NCI-H526 treated with DMSO at 0.1 percent for 48 hours (cell line): ENCODE measurements at regions not wholly inside any gene's neighbourhood (a gene's known extent, or its start where the extent isn't known, plus 50 kb on each side); places are given as distances from the start of the nearest gene placed in this dataset.

Source experiments
- DNase-seq: peaks from one replicate; lab custom pipeline; 2025; lab: John Stamatoyannopoulos, UW

GRCh38 chr11:70796648-70797227 lies 398.4 kb downstream of the CTTN start:
- no peak for DNase-seq

GRCh38 chr11:70798296-70798695 lies 400.0 kb downstream of the CTTN start:
- DNase-seq, result no peak

- DNase-seq, result no peak
Measured at GRCh38 chr11:70799386-70799785, 401.1 kb downstream of the CTTN start.

GRCh38 chr11:70802185-70802584 lies 403.9 kb downstream of the CTTN start:
- no peak for DNase-seq

GRCh38 chr11:70804139-70804837 lies 406.0 kb downstream of the CTTN start:
- DNase-seq, result no peak

- no peak for DNase-seq
Measured at GRCh38 chr11:70805243-70805642, 406.9 kb downstream of the CTTN start.

GRCh38 chr11:70805971-70806370 lies 407.6 kb downstream of the CTTN start:
- DNase-seq, result no peak

GRCh38 chr11:70806461-70807194 lies 408.3 kb downstream of the CTTN start:
- no peak for DNase-seq

GRCh38 chr11:70807195-70807543 lies 408.8 kb downstream of the CTTN start:
- no peak for DNase-seq

GRCh38 chr11:70808686-70809375 lies 410.5 kb downstream of the CTTN start:
- no peak for DNase-seq

GRCh38 chr11:70810133-70810532 lies 411.8 kb downstream of the CTTN start:
- no peak for DNase-seq

GRCh38 chr11:70810681-70811080 lies 412.4 kb downstream of the CTTN start:
- DNase-seq, result no peak

GRCh38 chr11:70811483-70811882 lies 413.2 kb downstream of the CTTN start:
- no peak for DNase-seq

GRCh38 chr11:70811915-70812314 lies 413.6 kb downstream of the CTTN start:
- no peak for DNase-seq

- no peak for DNase-seq
Measured at GRCh38 chr11:70812472-70812871, 414.1 kb downstream of the CTTN start.

- no peak for DNase-seq
Measured at GRCh38 chr11:70813651-70814050, 415.3 kb downstream of the CTTN start.

GRCh38 chr11:70815485-70815832 lies 417.1 kb downstream of the CTTN start:
- DNase-seq, result no peak

- DNase-seq, result no peak
Measured at GRCh38 chr11:70816156-70816678, 417.9 kb downstream of the CTTN start.

GRCh38 chr11:70818351-70818750 lies 420.0 kb downstream of the CTTN start:
- no peak for DNase-seq

- no peak for DNase-seq
Measured at GRCh38 chr11:70819022-70819421, 420.7 kb downstream of the CTTN start.

- no peak for DNase-seq
Measured at GRCh38 chr11:70820311-70820710, 422.0 kb downstream of the CTTN start.

- DNase-seq, result no peak
Measured at GRCh38 chr11:70820712-70821111, 422.4 kb downstream of the CTTN start.

GRCh38 chr11:70823771-70824170 lies 425.4 kb downstream of the CTTN start:
- no peak for DNase-seq
